ENCODE measurements at regions not wholly inside any gene's neighbourhood (a gene's known extent, or its start where the extent isn't known, plus 50 kb on each side); places are given as distances from the start of the nearest gene placed in this dataset.

DNA sequence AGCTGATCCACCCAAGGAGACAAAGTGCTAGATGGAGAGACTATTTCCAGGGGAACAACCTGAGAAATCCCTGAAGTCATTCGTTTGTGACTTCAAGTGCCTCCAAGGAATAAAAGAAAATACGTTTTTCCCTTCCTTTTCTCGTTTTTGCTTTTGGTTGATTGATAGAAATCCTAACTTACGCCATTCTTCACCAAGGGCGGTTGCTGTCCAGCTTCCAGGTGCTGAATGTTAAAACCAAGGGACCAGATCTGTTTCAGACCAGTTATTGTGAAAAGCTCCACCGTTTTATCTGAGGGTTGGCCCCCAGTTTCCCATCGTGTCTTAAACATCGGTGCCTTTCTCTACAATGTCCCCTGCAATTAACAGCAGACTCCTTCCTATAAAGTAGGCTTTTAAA lies 600.7 kb upstream of the SGCD start:
- no peak for DNase-seq

GRCh38 chr5:155727512-155728145 lies 599.3 kb upstream of the SGCD start:
- no peak for DNase-seq

DNA sequence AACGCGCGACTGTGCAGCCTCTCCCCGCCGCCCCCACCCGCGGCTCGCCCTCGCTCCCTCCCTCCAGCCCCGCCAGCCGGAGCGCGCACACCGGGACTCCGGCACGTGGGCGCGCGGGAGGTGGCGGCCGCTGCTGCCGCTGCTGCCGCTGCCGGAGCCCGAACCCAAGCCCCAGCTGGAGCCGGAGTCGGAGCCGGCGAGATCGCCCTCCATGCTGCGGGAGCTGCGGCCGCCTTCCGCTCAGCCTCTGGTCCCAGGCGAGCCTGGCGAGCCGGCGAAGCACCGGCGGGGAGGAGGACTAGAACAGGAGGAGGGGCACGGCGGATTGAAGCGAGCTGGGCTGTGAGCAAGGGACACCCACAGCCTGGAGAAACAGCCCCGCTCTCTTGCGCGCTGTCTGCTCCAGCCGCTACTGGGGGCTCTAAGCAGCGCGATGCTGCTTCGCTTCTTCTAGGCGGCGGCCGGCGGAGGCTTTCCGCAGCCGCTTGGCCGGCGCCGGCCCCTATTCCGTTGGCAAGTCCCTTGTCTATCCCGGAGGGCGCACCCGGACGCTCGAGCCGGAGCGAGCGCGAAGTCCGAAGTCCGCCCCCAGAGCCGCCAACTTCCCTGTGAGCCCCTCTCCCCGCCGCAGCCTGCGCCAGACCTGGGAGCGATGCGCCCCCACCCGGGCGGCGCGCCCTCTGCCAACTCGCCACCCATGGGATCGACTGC lies 598.7 kb upstream of the SGCD start:
- no peak for DNase-seq

DNA sequence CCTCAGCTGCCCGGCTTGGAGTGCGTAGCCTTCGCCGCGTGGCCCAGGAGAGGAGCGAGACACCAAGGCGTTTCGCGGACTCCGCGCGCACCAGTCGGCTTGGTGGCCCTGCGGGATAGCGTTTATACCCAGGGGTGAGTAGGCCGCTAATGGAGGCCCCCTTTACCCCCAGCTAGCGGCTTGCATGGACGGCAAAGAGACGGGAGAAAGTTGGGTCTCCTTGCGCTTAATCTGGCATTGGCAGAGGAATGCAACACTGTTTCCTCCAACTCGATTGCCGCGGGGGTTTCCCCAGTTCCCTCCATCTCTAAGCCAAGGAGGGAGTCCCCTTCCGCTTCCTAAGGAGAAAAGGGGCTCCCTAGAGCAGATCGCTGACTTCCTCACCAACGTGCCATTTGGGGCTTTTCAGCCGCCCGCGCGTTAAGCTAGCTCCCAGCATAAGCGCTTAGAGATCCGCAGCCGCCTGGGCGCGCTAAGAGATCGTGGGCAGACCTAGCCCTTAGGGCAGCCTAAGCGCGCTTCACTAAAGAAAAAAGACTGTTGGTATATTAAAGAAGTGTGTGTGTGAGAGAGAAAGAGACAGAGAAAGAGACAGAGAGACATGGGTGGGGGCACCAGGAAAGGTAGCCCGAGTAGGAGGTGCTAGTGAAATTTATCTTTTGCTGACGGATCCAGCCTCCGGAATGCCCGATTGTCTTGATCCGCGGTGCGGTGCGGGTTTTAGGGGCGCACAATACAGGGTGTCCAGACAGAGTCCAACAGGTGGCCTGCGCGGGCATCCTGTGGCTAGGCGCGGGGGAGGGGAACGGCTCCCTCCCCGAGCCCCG lies 597.9 kb upstream of the SGCD start:
- no peak for DNase-seq

- DNase-seq = no peak
These were observed 597.3 kb upstream of the SGCD start for GRCh38 chr5:155729684-155730059.

DNA sequence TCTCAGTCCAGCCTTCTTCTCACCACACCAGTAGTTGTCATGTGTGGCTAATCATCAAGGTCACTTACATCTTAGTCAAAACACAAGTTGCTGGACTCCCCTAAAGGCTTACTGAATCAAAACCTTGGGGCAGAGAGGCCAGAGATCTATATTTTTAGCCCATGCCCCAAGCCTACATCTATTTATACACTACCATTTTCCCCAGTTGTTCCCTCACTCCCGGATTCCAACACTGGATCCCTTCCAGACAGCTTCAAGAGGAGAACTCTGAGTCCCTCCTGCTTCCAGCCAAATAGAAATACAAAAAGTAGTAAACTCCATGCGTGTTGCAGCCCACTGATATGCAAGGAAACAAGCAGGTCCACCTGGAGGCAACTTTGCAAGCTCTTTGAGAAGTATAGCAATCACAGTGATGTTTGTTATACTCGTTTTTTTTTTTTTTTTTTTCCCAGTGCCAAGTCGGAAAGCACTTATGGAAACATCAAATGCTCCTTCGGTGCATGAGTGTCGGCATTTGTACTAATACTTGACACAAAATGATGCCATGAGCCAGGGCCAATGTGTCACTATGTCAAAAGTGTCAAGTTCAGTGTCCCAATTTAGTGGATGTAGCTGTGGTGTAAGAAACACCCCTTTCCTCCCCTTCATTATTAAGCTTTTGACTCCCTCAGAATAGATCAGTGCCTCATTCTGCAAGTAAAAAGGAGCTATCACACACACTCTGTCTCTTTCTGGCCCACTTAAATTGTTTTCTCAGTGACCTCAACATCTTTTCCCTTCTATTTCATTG lies 594.2 kb upstream of the SGCD start:
- no peak for DNase-seq

DNA sequence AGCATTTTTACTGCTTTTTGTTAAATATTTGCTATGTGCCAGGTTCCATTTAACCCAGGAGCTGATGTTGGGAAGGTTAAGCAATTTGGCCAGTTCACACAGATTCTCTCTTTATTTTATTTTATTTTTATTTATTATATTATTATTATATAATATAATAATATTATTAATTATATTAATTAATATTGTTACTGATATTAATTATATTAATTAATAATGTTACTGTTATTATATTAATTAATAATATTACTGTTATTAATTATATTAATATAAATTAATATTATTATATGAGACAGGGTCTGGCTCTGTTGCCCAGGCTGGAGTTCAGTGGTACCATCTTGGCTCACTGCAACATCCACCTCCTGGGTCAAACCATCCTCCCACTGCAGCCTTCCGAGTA lies 593.0 kb upstream of the SGCD start:
- no peak for DNase-seq

- DNase-seq = no peak
These were observed 591.6 kb upstream of the SGCD start for GRCh38 chr5:155735388-155735787.

DNA sequence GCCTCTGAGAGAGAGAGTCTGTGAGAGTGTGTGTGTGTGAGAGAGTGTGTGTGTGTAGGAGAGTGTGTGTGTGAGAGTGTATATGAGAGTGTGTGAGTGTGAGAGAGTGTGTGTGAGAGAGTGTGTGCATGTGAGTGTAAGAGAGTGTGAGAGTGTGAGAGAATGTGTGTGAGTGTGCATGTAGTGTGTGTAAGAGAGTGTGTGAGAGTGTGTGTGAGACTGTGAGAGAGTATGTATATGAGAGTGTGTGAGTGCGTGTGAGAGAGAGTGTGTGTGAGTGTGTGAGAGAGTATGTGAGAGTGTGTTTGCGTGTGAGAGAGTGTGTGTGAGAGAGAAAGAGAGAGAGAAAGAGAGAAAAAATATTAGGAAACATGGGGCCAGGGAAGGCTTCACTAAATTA lies 588.3 kb upstream of the SGCD start:
- no peak for DNase-seq

DNA sequence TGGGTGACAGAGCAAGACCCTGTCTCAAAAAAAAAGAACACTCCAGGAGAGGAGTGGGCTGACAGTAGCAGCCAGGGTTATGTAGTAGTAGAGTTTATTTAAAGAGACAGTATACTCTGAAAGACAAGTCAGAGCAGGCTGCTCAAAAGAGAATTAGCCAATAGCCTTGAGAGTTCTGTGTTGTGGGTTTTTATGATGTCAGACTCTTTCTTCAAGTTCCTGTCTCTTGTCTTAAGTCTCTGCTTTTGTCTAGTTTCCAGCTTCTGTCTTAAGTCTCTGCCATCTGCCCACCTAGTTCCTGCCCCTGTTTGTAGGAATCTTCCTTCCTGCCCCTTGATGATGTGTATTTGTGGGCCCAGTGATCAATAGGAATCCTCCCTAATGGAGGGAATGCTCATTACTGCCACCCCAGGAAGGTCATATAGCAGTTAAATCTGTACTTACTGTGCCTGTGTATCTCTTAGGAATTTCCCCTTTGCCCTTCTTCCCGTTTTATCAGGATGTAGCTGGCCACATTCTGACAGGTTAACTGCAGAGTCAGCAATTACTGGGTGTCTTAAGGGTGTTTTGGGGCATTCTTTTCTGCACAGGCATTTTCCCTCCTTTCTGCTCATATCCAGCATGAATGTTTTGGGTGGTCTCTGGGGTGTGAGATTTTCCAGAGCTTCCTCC lies 580.5 kb upstream of the SGCD start:
- no peak for DNase-seq

GRCh38 chr5:155750101-155750500 lies 576.9 kb upstream of the SGCD start:
- no peak for DNase-seq

GRCh38 chr5:155750571-155750970 lies 576.4 kb upstream of the SGCD start:
- DNase-seq = no peak

DNA sequence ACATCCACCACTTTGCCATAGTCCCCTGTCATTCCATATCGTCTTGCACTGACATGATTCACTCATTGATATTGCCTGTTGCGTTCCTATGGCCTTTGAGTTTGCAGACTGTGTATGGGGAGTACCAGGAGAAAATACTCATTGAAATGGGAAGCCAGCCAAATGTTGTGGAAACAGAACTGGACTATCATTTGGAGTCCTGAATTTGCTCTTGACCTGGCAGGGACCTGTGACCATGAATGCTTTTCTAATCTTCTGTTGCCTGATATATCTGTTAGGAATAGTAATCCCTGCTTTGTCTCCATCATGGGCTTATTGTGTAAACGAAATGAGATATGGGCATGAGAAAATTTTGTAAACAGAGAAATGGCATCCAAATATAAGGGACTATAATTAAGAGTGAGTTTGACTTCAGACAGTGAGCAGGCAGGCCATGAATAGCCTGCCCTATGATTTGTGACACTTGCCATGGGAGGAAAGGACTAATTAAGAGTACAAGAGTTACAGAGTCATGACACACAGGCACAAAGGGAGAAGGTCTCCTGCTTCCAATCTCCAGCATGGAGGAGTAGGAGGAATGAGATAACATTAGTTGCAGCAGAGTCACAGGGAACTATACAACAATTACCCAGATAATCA lies 572.9 kb upstream of the SGCD start:
- no peak for DNase-seq

GRCh38 chr5:155759252-155759651 lies 567.7 kb upstream of the SGCD start:
- no peak for DNase-seq

- no peak for DNase-seq
These were observed 567.0 kb upstream of the SGCD start for GRCh38 chr5:155759984-155760383.

- DNase-seq = no peak
These were observed 565.5 kb upstream of the SGCD start for GRCh38 chr5:155761502-155761901.

DNA sequence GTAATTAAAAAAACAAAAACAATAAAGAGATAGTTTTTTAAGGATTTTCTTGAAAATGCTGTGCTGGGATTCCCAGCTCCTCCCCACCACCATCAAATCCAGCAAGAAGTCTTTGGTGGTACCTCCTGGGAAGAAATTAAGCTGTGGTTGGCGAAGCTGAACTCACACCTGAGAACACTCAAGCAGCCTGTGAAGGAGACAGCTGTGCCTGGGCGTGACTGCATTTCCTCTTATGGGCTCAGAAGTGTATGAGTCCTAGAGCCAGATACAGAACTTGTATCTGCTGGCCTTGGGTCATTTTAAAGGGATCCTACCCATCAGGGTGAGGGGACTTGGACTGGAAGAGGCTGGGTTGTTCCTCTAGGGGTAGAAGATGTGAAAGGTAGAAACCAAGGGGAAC lies 561.2 kb upstream of the SGCD start:
- DNase-seq = no peak

GRCh38 chr5:155767470-155767869 lies 559.5 kb upstream of the SGCD start:
- DNase-seq = no peak

GRCh38 chr5:155768332-155768731 lies 558.6 kb upstream of the SGCD start:
- DNase-seq = no peak

GRCh38 chr5:155772009-155772662 lies 554.8 kb upstream of the SGCD start:
- DNase-seq = no peak

GRCh38 chr5:155773680-155774079 lies 553.3 kb upstream of the SGCD start:
- no peak for DNase-seq

DNA sequence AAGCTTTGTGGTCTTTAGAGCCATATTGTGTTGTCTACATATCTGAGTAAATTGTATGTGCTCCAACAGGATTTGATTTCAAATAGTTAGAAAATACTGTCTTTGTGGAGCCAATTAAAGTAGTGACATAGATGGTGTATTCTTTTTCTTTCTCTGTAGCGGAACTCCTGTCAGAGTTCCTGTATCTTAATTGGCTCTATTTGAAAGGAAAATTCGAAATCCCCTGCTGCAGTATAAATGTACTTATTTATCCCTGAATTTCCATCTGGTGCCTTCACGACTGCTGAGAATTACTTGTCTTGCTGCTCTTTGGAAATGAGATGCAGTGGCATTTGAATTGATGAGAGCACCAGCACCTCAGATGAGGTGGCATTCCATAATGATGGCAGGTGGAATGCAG lies 546.7 kb upstream of the SGCD start:
- DNase-seq = no peak

Data from NCI-H526 (cell line).